IgD-negative memory B cell (primary cell): ENCODE measurements at regions not wholly inside any gene's neighbourhood (a gene's known extent, or its start where the extent isn't known, plus 50 kb on each side); places are given as distances from the start of the nearest gene placed in this dataset.
"Not testable (repeated sequence)": the region's sequence is repeated elsewhere in the genome, so short reads cannot be mapped to it uniquely, and the experiment has no call there.

ENCODE experiments used
- H3K27ac Mint-ChIP-seq, 3 donors: one replicate each; pipeline ENCODE4 v1.8.0; 2020 to 2022; ENCODE audit warnings: mild to moderate bottlenecking in 3 of 3, mixed read lengths in 3 of 3, moderate library complexity in 1 of 3
- H3K27me3 Mint-ChIP-seq: one replicate; pipeline ENCODE4 v1.8.0; 2021; ENCODE audit warnings: mixed read lengths
- H3K36me3 Mint-ChIP-seq: one replicate; pipeline ENCODE4 v1.8.0; 2020; ENCODE audit warnings: mild to moderate bottlenecking, mixed read lengths
- H3K4me1 Mint-ChIP-seq, 3 donors: one replicate each; pipeline ENCODE4 v1.8.0; 2020 to 2022; ENCODE audit warnings: mixed read lengths in 3 of 3, mild to moderate bottlenecking in 1 of 3
- H3K4me3 Mint-ChIP-seq, 4 donors: one replicate each; pipeline ENCODE4 v1.8.0; 2020 to 2022; ENCODE audit warnings: mild to moderate bottlenecking in 4 of 4, mixed read lengths in 4 of 4, moderate library complexity in 3 of 4
- H3K9me3 Mint-ChIP-seq, 3 donors: one replicate each; pipeline ENCODE4 v1.8.0; 2020 to 2021; ENCODE audit warnings: mixed read lengths in 3 of 3, mild to moderate bottlenecking in 1 of 3

- no peak overlapping the region for H3K4me3 Mint-ChIP-seq
- no peak overlapping the region for H3K27ac Mint-ChIP-seq
- H3K4me1 Mint-ChIP-seq: no peaks in the 10 kb centered on the region
- H3K36me3 Mint-ChIP-seq: no peaks in the 10 kb centered on the region
- no peaks in the 10 kb centered on the region for H3K27me3 Mint-ChIP-seq
- peaks cover 4 to 10% (median 4%) of the 10 kb centered on the region in 3 donors for H3K9me3 Mint-ChIP-seq
Observed at GRCh38 chr12:30296486-30296885, 399.2 kb downstream of the IPO8 start.

- H3K4me3 Mint-ChIP-seq: no peak overlapping the region
- H3K4me1 Mint-ChIP-seq: no peaks in the 10 kb centered on the region
- H3K27me3 Mint-ChIP-seq: no peaks in the 10 kb centered on the region
- no peak overlapping the region for H3K27ac Mint-ChIP-seq
- H3K36me3 Mint-ChIP-seq: no peaks in the 10 kb centered on the region
- H3K9me3 Mint-ChIP-seq: peaks cover 0 to 7% (median 4%) of the 10 kb centered on the region in 3 donors
Observed at GRCh38 chr12:30286345-30286926, 409.2 kb downstream of the IPO8 start.

GRCh38 chr12:30278401-30278800 lies 417.3 kb downstream of the IPO8 start:
- Mint-ChIP-seq H3K9me3 (peaks cover 5 to 15% (median 8%) of the 10 kb centered on the region in 3 donors), H3K4me3 (no peak overlapping the region), H3K4me1 (no peaks in the 10 kb centered on the region), H3K27ac (no peak overlapping the region), H3K27me3 (no peaks in the 10 kb centered on the region), H3K36me3 (no peaks in the 10 kb centered on the region)

GRCh38 chr12:30272515-30272914 lies 423.2 kb downstream of the IPO8 start:
- peaks cover 9 to 12% (median 11%) of the 10 kb centered on the region in 3 donors for H3K9me3 Mint-ChIP-seq
- H3K4me3 Mint-ChIP-seq, H3K4me1 Mint-ChIP-seq, H3K27ac Mint-ChIP-seq, H3K36me3 Mint-ChIP-seq, H3K27me3 Mint-ChIP-seq: not testable (repeated sequence)

GRCh38 chr12:30269496-30269895 lies 426.2 kb downstream of the IPO8 start:
- no peaks in the 10 kb centered on the region for H3K36me3 Mint-ChIP-seq
- H3K27ac Mint-ChIP-seq: no peak overlapping the region
- no peaks in the 10 kb centered on the region for H3K27me3 Mint-ChIP-seq
- H3K4me1 Mint-ChIP-seq: no peaks in the 10 kb centered on the region
- H3K4me3 Mint-ChIP-seq: no peak overlapping the region
- H3K9me3 Mint-ChIP-seq: peaks cover 8 to 14% (median 13%) of the 10 kb centered on the region in 3 donors

- Mint-ChIP-seq H3K4me1 (no peaks in the 10 kb centered on the region), H3K4me3 (no peak overlapping the region), H3K27ac (no peak overlapping the region), H3K36me3 (no peaks in the 10 kb centered on the region), H3K9me3 (peaks cover 7 to 13% (median 10%) of the 10 kb centered on the region in 3 donors), H3K27me3 (no peaks in the 10 kb centered on the region)
Observed at GRCh38 chr12:30268041-30268440, 427.6 kb downstream of the IPO8 start.

GRCh38 chr12:30263434-30263833 lies 432.2 kb downstream of the IPO8 start:
- Mint-ChIP-seq H3K27me3 (no peaks in the 10 kb centered on the region), H3K4me3 (no peak overlapping the region), H3K36me3 (no peaks in the 10 kb centered on the region), H3K27ac (no peak overlapping the region), H3K4me1 (no peaks in the 10 kb centered on the region), H3K9me3 (peaks cover 6 to 9% (median 9%) of the 10 kb centered on the region in 3 donors)

- Mint-ChIP-seq H3K27me3 (no peaks in the 10 kb centered on the region), H3K4me1 (no peaks in the 10 kb centered on the region), H3K27ac (no peak overlapping the region), H3K36me3 (no peaks in the 10 kb centered on the region), H3K4me3 (no peak overlapping the region), H3K9me3 (peaks cover 0 to 6% (median 3%) of the 10 kb centered on the region in 3 donors)
Observed at GRCh38 chr12:30257618-30258017, 438.1 kb downstream of the IPO8 start.

- Mint-ChIP-seq H3K27ac (no peak overlapping the region), H3K9me3 (peaks cover 0 to 4% (median 4%) of the 10 kb centered on the region in 3 donors), H3K36me3 (no peaks in the 10 kb centered on the region), H3K4me3 (no peak overlapping the region), H3K4me1 (no peaks in the 10 kb centered on the region), H3K27me3 (no peaks in the 10 kb centered on the region)
Observed at GRCh38 chr12:30251546-30251945, 444.1 kb downstream of the IPO8 start.

- Mint-ChIP-seq H3K36me3 (no peaks in the 10 kb centered on the region), H3K27ac (no peak overlapping the region), H3K4me3 (no peak overlapping the region), H3K27me3 (no peaks in the 10 kb centered on the region), H3K9me3 (peaks cover 0 to 1% (median 0%) of the 10 kb centered on the region in 3 donors), H3K4me1 (no peaks in the 10 kb centered on the region)
Observed at GRCh38 chr12:30243426-30243825, 452.2 kb downstream of the IPO8 start.

- H3K4me1 Mint-ChIP-seq: no peaks in the 10 kb centered on the region
- H3K27me3 Mint-ChIP-seq: no peaks in the 10 kb centered on the region
- H3K4me3 Mint-ChIP-seq: no peak overlapping the region
- H3K27ac Mint-ChIP-seq: no peak overlapping the region
- H3K9me3 Mint-ChIP-seq: peaks cover 0 to 1% (median 1%) of the 10 kb centered on the region in 3 donors
- no peaks in the 10 kb centered on the region for H3K36me3 Mint-ChIP-seq
Observed at GRCh38 chr12:30219047-30219446, 435.3 kb upstream of the TMTC1 start.

- Mint-ChIP-seq H3K36me3 (no peaks in the 10 kb centered on the region), H3K9me3 (peaks cover 0 to 1% (median 0%) of the 10 kb centered on the region in 3 donors), H3K27ac (no peak overlapping the region), H3K4me1 (no peaks in the 10 kb centered on the region), H3K27me3 (no peaks in the 10 kb centered on the region), H3K4me3 (no peak overlapping the region)
Observed at GRCh38 chr12:30218073-30218472, 434.3 kb upstream of the TMTC1 start.

GRCh38 chr12:30213166-30213565 lies 429.4 kb upstream of the TMTC1 start:
- no peak overlapping the region for H3K27ac Mint-ChIP-seq
- no peaks in the 10 kb centered on the region for H3K27me3 Mint-ChIP-seq

GRCh38 chr12:30211743-30212142 lies 428.0 kb upstream of the TMTC1 start:
- H3K9me3 Mint-ChIP-seq: peaks cover 0 to 7% (median 0%) of the 10 kb centered on the region in 3 donors
- H3K27me3 Mint-ChIP-seq: no peaks in the 10 kb centered on the region
- no peak overlapping the region for H3K27ac Mint-ChIP-seq
- H3K4me3 Mint-ChIP-seq: no peak overlapping the region
- no peaks in the 10 kb centered on the region for H3K4me1 Mint-ChIP-seq
- peaks cover 2% of the 10 kb centered on the region for H3K36me3 Mint-ChIP-seq

More at GRCh38 chr12:30213166-30213565, 429.4 kb upstream of the TMTC1 start:
- Mint-ChIP-seq H3K9me3 (peaks cover 0 to 4% (median 0%) of the 10 kb centered on the region in 3 donors), H3K4me1 (no peaks in the 10 kb centered on the region), H3K4me3 (no peak overlapping the region), H3K36me3 (peaks cover 2% of the 10 kb centered on the region)

GRCh38 chr12:30203981-30204380 lies 420.2 kb upstream of the TMTC1 start:
- no peak overlapping the region for H3K27ac Mint-ChIP-seq
- H3K4me3 Mint-ChIP-seq: no peak overlapping the region
- peaks cover 0 to 5% (median 2%) of the 10 kb centered on the region in 3 donors for H3K9me3 Mint-ChIP-seq
- no peaks in the 10 kb centered on the region for H3K36me3 Mint-ChIP-seq
- H3K27me3 Mint-ChIP-seq: peaks cover 3% of the 10 kb centered on the region
- H3K4me1 Mint-ChIP-seq: no peaks in the 10 kb centered on the region

GRCh38 chr12:30202521-30203254 lies 418.9 kb upstream of the TMTC1 start:
- Mint-ChIP-seq H3K9me3 (peaks cover 0 to 5% (median 2%) of the 10 kb centered on the region in 3 donors), H3K27me3 (peaks cover 3% of the 10 kb centered on the region)

More at GRCh38 chr12:30202521-30203254, 418.9 kb upstream of the TMTC1 start:
- no peaks in the 10 kb centered on the region for H3K36me3 Mint-ChIP-seq
- no peak overlapping the region for H3K27ac Mint-ChIP-seq
- H3K4me3 Mint-ChIP-seq: no peak overlapping the region
- H3K4me1 Mint-ChIP-seq: no peaks in the 10 kb centered on the region
